ENCODE measurements at regions not wholly inside any gene's neighbourhood (a gene's known extent, or its start where the extent isn't known, plus 50 kb on each side); places are given as distances from the start of the nearest gene placed in this dataset.

- TF ChIP-seq, protein P1, sequence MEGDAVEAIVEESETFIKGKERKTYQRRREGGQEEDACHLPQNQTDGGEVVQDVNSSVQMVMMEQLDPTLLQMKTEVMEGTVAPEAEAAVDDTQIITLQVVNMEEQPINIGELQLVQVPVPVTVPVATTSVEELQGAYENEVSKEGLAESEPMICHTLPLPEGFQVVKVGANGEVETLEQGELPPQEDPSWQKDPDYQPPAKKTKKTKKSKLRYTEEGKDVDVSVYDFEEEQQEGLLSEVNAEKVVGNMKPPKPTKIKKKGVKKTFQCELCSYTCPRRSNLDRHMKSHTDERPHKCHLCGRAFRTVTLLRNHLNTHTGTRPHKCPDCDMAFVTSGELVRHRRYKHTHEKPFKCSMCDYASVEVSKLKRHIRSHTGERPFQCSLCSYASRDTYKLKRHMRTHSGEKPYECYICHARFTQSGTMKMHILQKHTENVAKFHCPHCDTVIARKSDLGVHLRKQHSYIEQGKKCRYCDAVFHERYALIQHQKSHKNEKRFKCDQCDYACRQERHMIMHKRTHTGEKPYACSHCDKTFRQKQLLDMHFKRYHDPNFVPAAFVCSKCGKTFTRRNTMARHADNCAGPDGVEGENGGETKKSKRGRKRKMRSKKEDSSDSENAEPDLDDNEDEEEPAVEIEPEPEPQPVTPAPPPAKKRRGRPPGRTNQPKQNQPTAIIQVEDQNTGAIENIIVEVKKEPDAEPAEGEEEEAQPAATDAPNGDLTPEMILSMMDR (conservative IDR thresholded peaks at IDR 0.05; ENCODE audit: low read depth in 2 of 2) = no peak
- TF ChIP-seq CREB1 (CRISPR knock-in tag; IDR thresholded peaks at IDR 0.05; ENCODE audit: low read depth) (no peak), EZH2 (IDR thresholded peaks at IDR 0.05; ENCODE audit: low read depth, unreplicated experiment) (no peak), POLR2AphosphoS5 (IDR thresholded peaks at IDR 0.05; ENCODE audit: low read depth) (no peak), ZNF462 (CRISPR knock-in tag; IDR thresholded peaks at IDR 0.05) (no peak), ETS1 (IDR thresholded peaks at IDR 0.05) (no peak), ZNF331 (CRISPR knock-in tag; IDR thresholded peaks at IDR 0.05; ENCODE audit: low read depth) (no peak)
- TF ChIP-seq, protein P2, sequence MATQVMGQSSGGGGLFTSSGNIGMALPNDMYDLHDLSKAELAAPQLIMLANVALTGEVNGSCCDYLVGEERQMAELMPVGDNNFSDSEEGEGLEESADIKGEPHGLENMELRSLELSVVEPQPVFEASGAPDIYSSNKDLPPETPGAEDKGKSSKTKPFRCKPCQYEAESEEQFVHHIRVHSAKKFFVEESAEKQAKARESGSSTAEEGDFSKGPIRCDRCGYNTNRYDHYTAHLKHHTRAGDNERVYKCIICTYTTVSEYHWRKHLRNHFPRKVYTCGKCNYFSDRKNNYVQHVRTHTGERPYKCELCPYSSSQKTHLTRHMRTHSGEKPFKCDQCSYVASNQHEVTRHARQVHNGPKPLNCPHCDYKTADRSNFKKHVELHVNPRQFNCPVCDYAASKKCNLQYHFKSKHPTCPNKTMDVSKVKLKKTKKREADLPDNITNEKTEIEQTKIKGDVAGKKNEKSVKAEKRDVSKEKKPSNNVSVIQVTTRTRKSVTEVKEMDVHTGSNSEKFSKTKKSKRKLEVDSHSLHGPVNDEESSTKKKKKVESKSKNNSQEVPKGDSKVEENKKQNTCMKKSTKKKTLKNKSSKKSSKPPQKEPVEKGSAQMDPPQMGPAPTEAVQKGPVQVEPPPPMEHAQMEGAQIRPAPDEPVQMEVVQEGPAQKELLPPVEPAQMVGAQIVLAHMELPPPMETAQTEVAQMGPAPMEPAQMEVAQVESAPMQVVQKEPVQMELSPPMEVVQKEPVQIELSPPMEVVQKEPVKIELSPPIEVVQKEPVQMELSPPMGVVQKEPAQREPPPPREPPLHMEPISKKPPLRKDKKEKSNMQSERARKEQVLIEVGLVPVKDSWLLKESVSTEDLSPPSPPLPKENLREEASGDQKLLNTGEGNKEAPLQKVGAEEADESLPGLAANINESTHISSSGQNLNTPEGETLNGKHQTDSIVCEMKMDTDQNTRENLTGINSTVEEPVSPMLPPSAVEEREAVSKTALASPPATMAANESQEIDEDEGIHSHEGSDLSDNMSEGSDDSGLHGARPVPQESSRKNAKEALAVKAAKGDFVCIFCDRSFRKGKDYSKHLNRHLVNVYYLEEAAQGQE (IDR thresholded peaks at IDR 0.05; ENCODE audit: unreplicated experiment) = no peak
Observed at GRCh38 chr13:90641884-90642283, 705.6 kb upstream of the MIR17HG start.

Data from GM23338 (cell line).